Right lobe of liver (tissue), 4 donors: ENCODE measurements at regions not wholly inside any gene's neighbourhood (a gene's known extent, or its start where the extent isn't known, plus 50 kb on each side); places are given as distances from the start of the nearest gene placed in this dataset.

Experiments
- POLR2A ChIP-seq: fragments of 450-650 bp; IDR thresholded peaks from one replicate; pipeline ENCODE4 v1.6.1; 2017; ENCODE audit warnings: antibody characterized with exemption, mild to moderate bottlenecking
- TF ChIP-seq, protein P1 (sequence below), 4 donors: fragments of 200-600 bp in 3 of 4; fragments of 450-650 bp in 1 of 4; IDR thresholded peaks; one replicate each; pipeline versions ENCODE4 v1.5.1 to v1.8.0; 2016 to 2022; ENCODE audit warnings: antibody characterized with exemption in 4 of 4, mild to moderate bottlenecking in 2 of 4
- donor health status: DM: no; HTN: no; CAD: no.
- donor health status: DM: no; HTN: no; CAD: no.
- donor health status: DM: no; HTN: yes; CAD: no.

DNA sequence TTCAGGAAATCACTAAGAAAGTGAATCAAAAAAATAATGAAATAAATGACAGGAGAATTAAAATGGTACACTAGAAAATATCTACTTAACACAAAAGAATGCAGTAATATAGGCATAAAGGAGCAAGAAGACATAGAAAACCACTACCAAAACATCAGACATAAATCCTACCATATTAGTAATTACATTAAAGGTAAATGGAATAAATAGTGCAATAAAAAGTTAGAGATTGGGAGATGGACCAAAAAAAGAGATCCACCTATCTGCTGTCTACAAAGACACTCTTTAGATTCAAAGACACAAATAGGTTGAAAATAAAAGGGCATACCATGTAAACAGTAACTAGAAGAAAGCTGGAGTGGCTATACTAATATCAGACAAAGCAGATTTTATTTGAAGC lies 167.0 kb upstream of the SAMSN1 start:
- TF ChIP-seq POLR2A, result no peak
- TF ChIP-seq, protein P1, sequence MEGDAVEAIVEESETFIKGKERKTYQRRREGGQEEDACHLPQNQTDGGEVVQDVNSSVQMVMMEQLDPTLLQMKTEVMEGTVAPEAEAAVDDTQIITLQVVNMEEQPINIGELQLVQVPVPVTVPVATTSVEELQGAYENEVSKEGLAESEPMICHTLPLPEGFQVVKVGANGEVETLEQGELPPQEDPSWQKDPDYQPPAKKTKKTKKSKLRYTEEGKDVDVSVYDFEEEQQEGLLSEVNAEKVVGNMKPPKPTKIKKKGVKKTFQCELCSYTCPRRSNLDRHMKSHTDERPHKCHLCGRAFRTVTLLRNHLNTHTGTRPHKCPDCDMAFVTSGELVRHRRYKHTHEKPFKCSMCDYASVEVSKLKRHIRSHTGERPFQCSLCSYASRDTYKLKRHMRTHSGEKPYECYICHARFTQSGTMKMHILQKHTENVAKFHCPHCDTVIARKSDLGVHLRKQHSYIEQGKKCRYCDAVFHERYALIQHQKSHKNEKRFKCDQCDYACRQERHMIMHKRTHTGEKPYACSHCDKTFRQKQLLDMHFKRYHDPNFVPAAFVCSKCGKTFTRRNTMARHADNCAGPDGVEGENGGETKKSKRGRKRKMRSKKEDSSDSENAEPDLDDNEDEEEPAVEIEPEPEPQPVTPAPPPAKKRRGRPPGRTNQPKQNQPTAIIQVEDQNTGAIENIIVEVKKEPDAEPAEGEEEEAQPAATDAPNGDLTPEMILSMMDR (IDR thresholded peaks at IDR 0.05), result no peak
